Esophagus squamous epithelium (tissue), 5 donors: ENCODE measurements at regions not wholly inside any gene's neighbourhood (a gene's known extent, or its start where the extent isn't known, plus 50 kb on each side); places are given as distances from the start of the nearest gene placed in this dataset.

Experiments
- DNase-seq: peaks from one replicate; lab custom pipeline; 2025; lab: John Stamatoyannopoulos, UW
- H3K27ac ChIP-seq, 4 donors: fragments of 200-600 bp; sonication (generic); one replicate each; pipeline ENCODE4 v1.5.1; 2016 to 2019; ENCODE audit warnings: mild to moderate bottlenecking in 1 of 4
- H3K27me3 ChIP-seq, 4 donors: fragments of 200-600 bp; sonication (generic); 1 replicate in 3 of 4; 2 replicates in 1 of 4; pipeline versions ENCODE4 v1.5.1 to v1.6.0; 2017 to 2021; ENCODE audit warnings: antibody characterized with exemption in 1 of 4
- H3K36me3 ChIP-seq, 3 donors: fragments of 200-600 bp; sonication (generic); one replicate each; pipeline ENCODE4 v1.5.1; 2016 to 2019
- H3K4me1 ChIP-seq, 3 donors: fragments of 200-600 bp; sonication (generic); one replicate each; pipeline ENCODE4 v1.5.1; 2017 to 2019
- H3K4me3 ChIP-seq, 4 donors: fragments of 200-600 bp; sonication (generic); 1 replicate in 3 of 4; 2 replicates in 1 of 4; pipeline ENCODE4 v1.5.1; 2016 to 2019; ENCODE audit warnings: mild to moderate bottlenecking in 2 of 4, moderate library complexity in 1 of 4
- H3K9me3 ChIP-seq, 3 donors: fragments of 200-600 bp; sonication (generic); one replicate each; pipeline ENCODE4 v1.5.1; 2016 to 2019
- POLR2A ChIP-seq, 4 donors: fragments of 450-650 bp; IDR thresholded peaks; one replicate each; pipeline ENCODE4 v1.6.1; 2017; ENCODE audit warnings: antibody characterized with exemption in 4 of 4, mild to moderate bottlenecking in 4 of 4, moderate library complexity in 3 of 4
- WGBS, 2 donors: methylation state at CpG; one replicate each; pipeline ENCODE4 v1.1.5; 2018; 5-methylcytosine and 5-hydroxymethylcytosine counted together
- intact Hi-C: fragments of 100-400 bp; cut with DNase I; formaldehyde crosslinking; loops from one replicate; pipeline ENCODE4 v1.15.0; 2022
- TF ChIP-seq, protein P1 (sequence below), 6 experiments: fragments of 450-650 bp in 4 of 6; fragments of 200-600 bp in 2 of 6; sonication (generic) in 2 of 6; IDR thresholded peaks; one replicate each; pipeline ENCODE4 v1.5.1; 2016 to 2019; ENCODE audit warnings: antibody characterized with exemption in 6 of 6, mild to moderate bottlenecking in 4 of 6, moderate library complexity in 4 of 6
- donor health status: DM: yes; HTN: yes; CAD: no.

DNA sequence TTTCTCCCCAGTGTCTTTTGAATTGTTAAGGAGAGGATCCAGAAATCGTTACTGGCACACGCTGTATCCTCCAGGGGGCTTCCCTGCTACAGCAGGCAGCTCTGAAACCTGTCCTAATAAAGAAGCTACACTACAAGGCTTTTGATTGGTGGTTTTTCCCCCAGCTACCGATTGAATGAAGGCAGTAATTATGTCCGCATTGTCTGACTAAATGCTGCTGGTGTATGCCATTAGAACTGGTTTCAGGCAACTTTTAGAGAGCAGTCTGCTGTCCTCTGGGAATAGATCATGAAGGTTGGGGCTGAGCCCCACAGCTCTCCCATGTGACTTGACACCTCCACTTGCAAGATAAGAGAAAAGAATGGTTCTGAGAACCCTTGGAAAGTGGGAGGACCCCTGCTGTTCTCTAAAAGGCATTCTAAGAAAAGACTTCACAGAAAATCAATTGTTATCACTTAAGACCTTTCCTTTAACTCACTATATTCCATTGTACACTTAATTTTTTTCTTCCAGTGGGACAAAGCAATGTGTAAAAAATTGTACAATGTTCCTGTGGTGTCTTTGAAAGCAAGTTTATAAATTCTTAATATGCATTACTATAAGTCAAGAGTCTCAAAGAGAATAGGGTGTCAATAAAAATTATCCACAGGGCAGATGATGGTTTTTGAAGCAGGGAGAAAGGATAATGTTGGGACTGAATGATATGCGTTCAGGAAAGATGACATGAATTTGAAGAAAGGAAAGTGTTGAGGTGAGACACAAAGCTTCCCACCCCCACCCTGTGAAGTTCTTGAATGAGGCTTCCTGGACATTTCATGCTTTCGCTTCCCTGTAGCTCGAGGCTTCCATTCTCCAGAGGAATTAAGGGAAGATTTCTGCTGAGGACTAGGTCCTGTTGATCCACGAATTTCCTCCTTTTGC is 53.0 kb upstream of the DAZL start:
- no peak for TF ChIP-seq POLR2A (IDR thresholded peaks at IDR 0.05)
- TF ChIP-seq, protein P1, sequence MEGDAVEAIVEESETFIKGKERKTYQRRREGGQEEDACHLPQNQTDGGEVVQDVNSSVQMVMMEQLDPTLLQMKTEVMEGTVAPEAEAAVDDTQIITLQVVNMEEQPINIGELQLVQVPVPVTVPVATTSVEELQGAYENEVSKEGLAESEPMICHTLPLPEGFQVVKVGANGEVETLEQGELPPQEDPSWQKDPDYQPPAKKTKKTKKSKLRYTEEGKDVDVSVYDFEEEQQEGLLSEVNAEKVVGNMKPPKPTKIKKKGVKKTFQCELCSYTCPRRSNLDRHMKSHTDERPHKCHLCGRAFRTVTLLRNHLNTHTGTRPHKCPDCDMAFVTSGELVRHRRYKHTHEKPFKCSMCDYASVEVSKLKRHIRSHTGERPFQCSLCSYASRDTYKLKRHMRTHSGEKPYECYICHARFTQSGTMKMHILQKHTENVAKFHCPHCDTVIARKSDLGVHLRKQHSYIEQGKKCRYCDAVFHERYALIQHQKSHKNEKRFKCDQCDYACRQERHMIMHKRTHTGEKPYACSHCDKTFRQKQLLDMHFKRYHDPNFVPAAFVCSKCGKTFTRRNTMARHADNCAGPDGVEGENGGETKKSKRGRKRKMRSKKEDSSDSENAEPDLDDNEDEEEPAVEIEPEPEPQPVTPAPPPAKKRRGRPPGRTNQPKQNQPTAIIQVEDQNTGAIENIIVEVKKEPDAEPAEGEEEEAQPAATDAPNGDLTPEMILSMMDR (IDR thresholded peaks at IDR 0.05) = no peak
- H3K4me1 ChIP-seq = no peaks in the 10 kb centered on the region
- H3K4me3 ChIP-seq = no peak overlapping the region
- H3K27me3 ChIP-seq = no peaks in the 10 kb centered on the region
- DNase-seq = no peak
- WGBS, 2 donors = 33 to 36% methylated on average over 7 to 8 of the region's 8 CpGs
- no peak overlapping the region for H3K27ac ChIP-seq
- no peaks in the 10 kb centered on the region for H3K36me3 ChIP-seq
- no peaks in the 10 kb centered on the region for H3K9me3 ChIP-seq
- intact Hi-C loops = no loop called here

GRCh38 chr3:16658925-16659793 is 53.9 kb upstream of the DAZL start:
- no peaks in the 10 kb centered on the region for H3K36me3 ChIP-seq
- no peak for DNase-seq
- WGBS, 2 donors = 59 to 73% methylated on average over 3 of the region's 3 CpGs
- no peak overlapping the region for H3K27ac ChIP-seq
- no peaks in the 10 kb centered on the region for H3K27me3 ChIP-seq
- H3K9me3 ChIP-seq = no peaks in the 10 kb centered on the region
- no peaks in the 10 kb centered on the region for H3K4me1 ChIP-seq
- no peak for TF ChIP-seq POLR2A (IDR thresholded peaks at IDR 0.05)
- TF ChIP-seq, protein P1 (IDR thresholded peaks at IDR 0.05) = no peak
- H3K4me3 ChIP-seq = no peak overlapping the region
- intact Hi-C loops = no loop called here

DNA sequence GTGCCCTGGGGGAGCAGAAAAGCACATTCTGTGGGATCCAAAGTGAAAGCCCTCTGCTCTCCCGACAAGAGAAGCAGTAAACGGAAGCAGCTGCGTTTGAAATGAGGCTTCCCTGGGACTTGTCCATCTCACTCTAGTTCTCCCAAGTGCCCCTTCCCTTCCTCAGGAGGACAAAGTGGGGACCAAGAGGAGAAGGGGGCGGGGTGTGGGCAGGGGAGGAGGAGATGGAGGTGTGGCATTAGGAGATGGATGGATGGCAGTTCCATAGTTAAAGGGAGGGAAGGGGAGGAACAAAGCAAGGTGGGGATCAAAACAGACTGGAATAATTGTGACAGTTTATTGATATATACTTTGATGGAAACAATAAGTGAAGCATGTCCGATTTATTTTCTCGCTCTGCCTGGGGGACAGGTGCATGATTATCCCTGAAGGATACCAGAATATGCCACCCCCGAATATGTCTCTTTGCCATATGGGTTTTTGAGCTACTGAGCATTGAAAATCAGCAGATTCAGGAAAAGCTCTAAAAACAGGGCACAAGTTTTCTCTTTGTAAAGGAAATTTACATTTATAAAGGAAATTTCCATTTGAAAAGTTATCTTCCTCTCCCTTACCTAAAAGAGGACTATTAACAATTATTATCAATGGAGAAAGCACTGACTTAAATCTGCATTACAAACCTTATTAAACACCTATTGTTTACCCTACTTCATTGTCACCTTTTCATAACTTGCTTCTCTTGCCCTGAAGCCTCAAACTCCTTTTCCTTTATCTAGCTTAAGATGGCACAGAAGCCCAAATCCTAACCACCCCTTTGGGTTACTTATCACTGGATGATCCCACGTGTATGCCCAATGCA is 58.9 kb upstream of the DAZL start:
- no peak overlapping the region for H3K27ac ChIP-seq
- TF ChIP-seq, protein P1 (IDR thresholded peaks at IDR 0.05) = no peak
- TF ChIP-seq POLR2A (IDR thresholded peaks at IDR 0.05) = no peak
- no peaks in the 10 kb centered on the region for H3K4me1 ChIP-seq
- H3K27me3 ChIP-seq = no peaks in the 10 kb centered on the region
- H3K4me3 ChIP-seq = no peak overlapping the region
- intact Hi-C loops = no loop called here
- DNase-seq = no peak
- no peaks in the 10 kb centered on the region for H3K36me3 ChIP-seq
- no peaks in the 10 kb centered on the region for H3K9me3 ChIP-seq
- 48 to 49% methylated on average over 8 of the region's 8 CpGs for WGBS, 2 donors

DNA sequence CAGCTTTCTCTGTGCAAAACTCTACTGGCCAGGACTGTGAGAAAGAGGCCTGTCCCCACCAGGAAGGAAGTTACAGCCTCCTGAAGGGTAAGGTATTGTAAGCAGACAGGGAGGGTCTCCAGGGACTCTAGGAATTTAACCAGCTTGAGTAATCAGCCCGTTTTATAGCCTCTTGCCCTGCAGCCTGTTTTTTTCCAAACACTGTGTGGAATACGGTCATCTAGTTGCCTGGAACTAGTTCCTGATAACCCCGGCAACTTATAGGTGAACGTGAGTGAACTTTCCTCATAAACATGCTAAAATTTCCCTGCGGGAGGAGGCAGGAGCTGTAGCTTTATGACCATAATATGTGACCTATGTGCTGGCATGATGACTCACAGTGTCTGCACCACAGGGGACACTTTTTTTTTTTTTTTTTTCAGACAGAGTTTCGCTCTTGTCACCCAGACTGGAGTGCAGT is 60.1 kb upstream of the DAZL start:
- H3K27me3 ChIP-seq = no peaks in the 10 kb centered on the region
- no peaks in the 10 kb centered on the region for H3K4me1 ChIP-seq
- 47 to 74% methylated on average over 6 of the region's 6 CpGs for WGBS, 2 donors
- H3K4me3 ChIP-seq = no peak overlapping the region
- intact Hi-C loops = no loop called here
- DNase-seq = no peak
- no peaks in the 10 kb centered on the region for H3K36me3 ChIP-seq
- no peaks in the 10 kb centered on the region for H3K9me3 ChIP-seq
- no peak for TF ChIP-seq POLR2A (IDR thresholded peaks at IDR 0.05)
- TF ChIP-seq, protein P1 (IDR thresholded peaks at IDR 0.05) = no peak
- no peak overlapping the region for H3K27ac ChIP-seq
